H9 (cell line): ENCODE measurements at regions not wholly inside any gene's neighbourhood (a gene's known extent, or its start where the extent isn't known, plus 50 kb on each side); places are given as distances from the start of the nearest gene placed in this dataset.

ENCODE experiments used
- DNase-seq: peaks from one replicate; pipeline ENCODE4 v3.0.0-alpha.2; 2017
- H2AFZ ChIP-seq: one replicate; pipeline ENCODE4 v1.6.1; 2013; ENCODE audit warnings: mild to moderate bottlenecking, low read length, control low read depth, moderate library complexity
- H2AK5ac ChIP-seq: 2 replicates; pipeline ENCODE4 v1.6.1; 2013; ENCODE audit warnings: low read length, control low read depth, mixed read lengths; ENCODE audit not compliant: insufficient read length
- H2BK120ac ChIP-seq: one replicate; pipeline ENCODE4 v1.6.1; 2013; ENCODE audit warnings: low read depth, mild to moderate bottlenecking, low read length, control low read depth, inconsistent platforms; ENCODE audit not compliant: poor library complexity, severe bottlenecking
- H2BK12ac ChIP-seq: 2 replicates; pipeline ENCODE4 v1.6.1; 2013; ENCODE audit warnings: low read length, control low read depth, mixed read lengths, low read depth; ENCODE audit not compliant: insufficient read length
- H2BK15ac ChIP-seq: 2 replicates; pipeline ENCODE4 v1.6.1; 2013; ENCODE audit warnings: low read depth, low read length, control low read depth
- H2BK20ac ChIP-seq: one replicate; pipeline ENCODE4 v1.6.1; 2013; ENCODE audit warnings: low read depth, mild to moderate bottlenecking, low read length, control low read depth, inconsistent platforms; ENCODE audit not compliant: poor library complexity, severe bottlenecking
- H2BK5ac ChIP-seq: 2 replicates; pipeline ENCODE4 v1.6.1; 2013; ENCODE audit warnings: low read length, control low read depth, mixed read lengths; ENCODE audit not compliant: insufficient read length
- H3K14ac ChIP-seq: 2 replicates; pipeline ENCODE4 v1.6.1; 2013; ENCODE audit warnings: low read length, control low read depth; ENCODE audit not compliant: insufficient read depth
- H3K18ac ChIP-seq: 2 replicates; pipeline ENCODE4 v1.6.1; 2013; ENCODE audit warnings: low read depth, mild to moderate bottlenecking, mixed read lengths, low read length, control low read depth; ENCODE audit not compliant: insufficient read length
- H3K23ac ChIP-seq: 2 replicates; pipeline ENCODE4 v1.6.1; 2013; ENCODE audit warnings: low read length, control low read depth, mixed read lengths, low read depth; ENCODE audit not compliant: insufficient read length
- H3K23me2 ChIP-seq: 2 replicates; pipeline ENCODE4 v1.6.1; 2013; ENCODE audit warnings: low read depth, mild to moderate bottlenecking, mixed read lengths, low read length, control low read depth; ENCODE audit not compliant: insufficient read length, poor library complexity, severe bottlenecking
- H3K27ac ChIP-seq: 2 replicates; pipeline ENCODE4 v1.5.1; 2013; ENCODE audit warnings: low read length, control low read depth, mixed read lengths, low read depth; ENCODE audit not compliant: insufficient read length
- H3K27me3 ChIP-seq: 2 replicates; pipeline ENCODE4 v1.6.1; 2013; ENCODE audit warnings: low read length, control low read depth, inconsistent platforms; ENCODE audit not compliant: insufficient read depth
- H3K4ac ChIP-seq: 2 replicates; pipeline ENCODE4 v1.6.1; 2013; ENCODE audit warnings: low read depth, mild to moderate bottlenecking, control low read depth, inconsistent platforms, low read length, moderate library complexity
- H3K4me1 ChIP-seq: 2 replicates; pipeline ENCODE4 v1.6.1; 2013; ENCODE audit warnings: low read length, control low read depth, inconsistent platforms; ENCODE audit not compliant: insufficient read depth
- H3K4me2 ChIP-seq: 2 replicates; pipeline ENCODE4 v1.6.1; 2013; ENCODE audit warnings: low read length, control low read depth, mixed read lengths; ENCODE audit not compliant: insufficient read length, insufficient read depth
- H3K56ac ChIP-seq: 2 replicates; pipeline ENCODE4 v1.6.1; 2013; ENCODE audit warnings: low read depth, mild to moderate bottlenecking, mixed read lengths, low read length, control low read depth; ENCODE audit not compliant: insufficient read length
- H3K79me1 ChIP-seq: 2 replicates; pipeline ENCODE4 v1.6.1; 2013; ENCODE audit warnings: low read depth, mild to moderate bottlenecking, moderate library complexity, low read length, control low read depth, inconsistent platforms; ENCODE audit not compliant: insufficient read depth, poor library complexity, severe bottlenecking
- H3K79me2 ChIP-seq: 2 replicates; pipeline ENCODE4 v1.6.1; 2013; ENCODE audit warnings: low read length, control low read depth, inconsistent platforms; ENCODE audit not compliant: insufficient read depth
- H3K9ac ChIP-seq: 2 replicates; pipeline ENCODE4 v1.6.1; 2013; ENCODE audit warnings: low read length, control low read depth, mixed read lengths; ENCODE audit not compliant: insufficient read length; ENCODE audit errors: extremely low read depth
- H3K9me3 ChIP-seq: one replicate; pipeline ENCODE4 v1.6.1; 2013; ENCODE audit warnings: low read depth, low read length, inconsistent platforms; ENCODE audit not compliant: control insufficient read depth
- H3T11ph ChIP-seq: one replicate; pipeline ENCODE4 v1.6.1; 2013; ENCODE audit warnings: mild to moderate bottlenecking, low read length, control low read depth, inconsistent platforms
- H4K20me1 ChIP-seq: one replicate; pipeline ENCODE4 v1.6.1; 2013; ENCODE audit not compliant: control insufficient read depth, insufficient read length, insufficient read depth
- H4K5ac ChIP-seq: 2 replicates; pipeline ENCODE4 v1.6.1; 2013; ENCODE audit warnings: low read depth, mild to moderate bottlenecking, mixed read lengths, low read length, control low read depth; ENCODE audit not compliant: insufficient read length
- H4K8ac ChIP-seq: replicated peaks from 2 replicates; pipeline ENCODE4 v1.6.1; 2013; ENCODE audit warnings: low read length, control low read depth, mixed read lengths, low read depth; ENCODE audit not compliant: insufficient read length
- H4K91ac ChIP-seq: 2 replicates; pipeline ENCODE4 v1.6.1; 2013; ENCODE audit warnings: low read depth, mild to moderate bottlenecking, moderate library complexity, mixed read lengths, low read length, control low read depth; ENCODE audit not compliant: insufficient read length
- H3K27ac Mint-ChIP-seq, 3 experiments: 2 replicates in 2 of 3; 3 replicates in 1 of 3; pipeline ENCODE4 v1.8.0; 2020 to 2021; ENCODE audit warnings: mixed read lengths in 3 of 3, mild to moderate bottlenecking in 1 of 3, moderate library complexity in 1 of 3
- H3K27me3 Mint-ChIP-seq: 2 replicates; pipeline ENCODE4 v1.8.0; 2021; ENCODE audit warnings: low read depth, mild to moderate bottlenecking, moderate library complexity, mixed read lengths
- H3K36me3 Mint-ChIP-seq, 3 experiments: 2 replicates in 2 of 3; 3 replicates in 1 of 3; pipeline ENCODE4 v1.8.0; 2020 to 2021; ENCODE audit warnings: low read depth in 3 of 3, mixed read lengths in 3 of 3; ENCODE audit not compliant: insufficient read depth in 1 of 3
- H3K4me1 Mint-ChIP-seq, 2 experiments: 2 replicates each; pipeline ENCODE4 v1.8.0; 2020; ENCODE audit warnings: mixed read lengths in 2 of 2
- H3K4me3 Mint-ChIP-seq, 2 experiments: 2 replicates in 1 of 2; 3 replicates in 1 of 2; pipeline ENCODE4 v1.8.0; 2020 to 2021; ENCODE audit warnings: mild to moderate bottlenecking in 2 of 2, mixed read lengths in 2 of 2, moderate library complexity in 1 of 2
- H3K9me3 Mint-ChIP-seq, 2 experiments: 2 replicates in 1 of 2; 3 replicates in 1 of 2; pipeline ENCODE4 v1.8.0; 2020; ENCODE audit warnings: mild to moderate bottlenecking in 2 of 2, mixed read lengths in 2 of 2, moderate library complexity in 1 of 2
- whole genome bisulfite sequencing: extraction: QIAGEN DNeasy Blood & Tissue Kit; methylation state at CpG from one replicate; pipeline ENCODE4 v1.1.7; 2013; ENCODE audit warnings: missing lambda C conversion rate, low lambda C conversion rate, mixed read lengths; ENCODE audit not compliant: insufficient read length; ENCODE audit errors: extremely low coverage; 5-methylcytosine and 5-hydroxymethylcytosine counted together
- TF ChIP-seq, protein P1 (sequence below): fragments of 200-600 bp; sonication (generic); conservative IDR thresholded peaks from 3 replicates; pipeline ENCODE4 v1.8.0; 2021; ENCODE audit warnings: antibody characterized with exemption, mild to moderate bottlenecking

DNA sequence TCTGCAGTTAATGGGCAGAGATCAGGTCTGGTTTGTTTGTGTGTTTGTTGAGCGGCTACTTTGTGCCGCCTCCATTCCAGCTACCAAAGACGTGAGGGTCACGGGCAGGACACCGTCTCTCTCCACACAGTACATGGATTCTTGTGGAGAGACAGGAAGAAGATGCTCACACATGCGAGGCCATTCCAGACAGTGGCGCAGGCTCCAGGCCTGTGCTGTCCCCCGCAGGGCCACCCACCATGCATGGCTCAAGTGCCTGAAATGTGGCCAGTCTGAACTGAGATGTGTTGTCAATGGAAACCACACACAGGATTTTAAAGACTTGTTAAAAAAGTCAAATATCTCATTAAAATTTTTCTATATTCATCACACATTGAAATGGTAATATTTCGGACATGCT is 848.3 kb downstream of the TBC1D22A start:
- peaks cover 0 to 7% (median 0%) of the 10 kb centered on the region in 3 experiments; a peak in 4 of 7 replicates for H3K36me3 Mint-ChIP-seq
- Histone ChIP-seq H4K5ac (no peak overlapping the region), H3K23me2 (no peaks in the 10 kb centered on the region), H3K18ac (no peak overlapping the region), H3K9ac (no peak overlapping the region), H2AK5ac (no peak overlapping the region), H2BK5ac (no peak overlapping the region), H3T11ph (no peak overlapping the region), H3K56ac (no peak overlapping the region), H4K20me1 (no peaks in the 10 kb centered on the region), H4K91ac (no peak overlapping the region), H3K27me3 (no peaks in the 10 kb centered on the region), H2BK12ac (no peak overlapping the region), H3K79me2 (no peaks in the 10 kb centered on the region), H2BK15ac (no peak overlapping the region), H3K79me1 (no peaks in the 10 kb centered on the region), H3K4ac (no peak overlapping the region), H2BK120ac (no peak overlapping the region), H3K27ac (no peak overlapping the region), H3K4me2 (no peak overlapping the region), H2AFZ (no peak overlapping the region), H3K14ac (no peak overlapping the region), H3K23ac (no peak overlapping the region), H3K9me3 (no peaks in the 10 kb centered on the region), H2BK20ac (no peak overlapping the region), H4K8ac (no peak overlapping the region), H3K4me1 (no peaks in the 10 kb centered on the region)
- no peak for DNase-seq
- TF ChIP-seq, protein P1, sequence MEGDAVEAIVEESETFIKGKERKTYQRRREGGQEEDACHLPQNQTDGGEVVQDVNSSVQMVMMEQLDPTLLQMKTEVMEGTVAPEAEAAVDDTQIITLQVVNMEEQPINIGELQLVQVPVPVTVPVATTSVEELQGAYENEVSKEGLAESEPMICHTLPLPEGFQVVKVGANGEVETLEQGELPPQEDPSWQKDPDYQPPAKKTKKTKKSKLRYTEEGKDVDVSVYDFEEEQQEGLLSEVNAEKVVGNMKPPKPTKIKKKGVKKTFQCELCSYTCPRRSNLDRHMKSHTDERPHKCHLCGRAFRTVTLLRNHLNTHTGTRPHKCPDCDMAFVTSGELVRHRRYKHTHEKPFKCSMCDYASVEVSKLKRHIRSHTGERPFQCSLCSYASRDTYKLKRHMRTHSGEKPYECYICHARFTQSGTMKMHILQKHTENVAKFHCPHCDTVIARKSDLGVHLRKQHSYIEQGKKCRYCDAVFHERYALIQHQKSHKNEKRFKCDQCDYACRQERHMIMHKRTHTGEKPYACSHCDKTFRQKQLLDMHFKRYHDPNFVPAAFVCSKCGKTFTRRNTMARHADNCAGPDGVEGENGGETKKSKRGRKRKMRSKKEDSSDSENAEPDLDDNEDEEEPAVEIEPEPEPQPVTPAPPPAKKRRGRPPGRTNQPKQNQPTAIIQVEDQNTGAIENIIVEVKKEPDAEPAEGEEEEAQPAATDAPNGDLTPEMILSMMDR, result no peak
- H3K4me3 Mint-ChIP-seq, result no peak overlapping the region
- H3K4me1 Mint-ChIP-seq, result no peaks in the 10 kb centered on the region
- no CpG with 5 or more reads among the region's 9 CpGs for WGBS
- H3K9me3 Mint-ChIP-seq, result peaks cover 0 to 65% of the 10 kb centered on the region in 2 experiments; a peak in 4 of 5 replicates
- peaks cover 8% of the 10 kb centered on the region for H3K27me3 Mint-ChIP-seq
- no peak overlapping the region for H3K27ac Mint-ChIP-seq
